DND-41 (cell line): ENCODE measurements at regions not wholly inside any gene's neighbourhood (a gene's known extent, or its start where the extent isn't known, plus 50 kb on each side); places are given as distances from the start of the nearest gene placed in this dataset.

ENCODE experiments used
- ATAC-seq: fragments of 200-7000 bp; cut with Tn5 transposase; 3 replicates; pipeline ENCODE4 v1.9.1; 2021; ENCODE audit warnings: low read depth; ENCODE audit not compliant: insufficient read depth
- DNase-seq: peaks from one replicate; pipeline ENCODE4 v3.0.0-alpha.2; 2020
- H2AFZ ChIP-seq: 2 replicates; pipeline ENCODE4 v1.6.0; 2012; ENCODE audit warnings: low read depth, low read length
- H3K27ac ChIP-seq: 2 replicates; pipeline ENCODE4 v1.5.1; 2012; ENCODE audit warnings: low read length, inconsistent platforms
- H3K27me3 ChIP-seq: fragments of 200-600 bp; sonication (generic); 2 replicates; pipeline ENCODE4 v1.6.0; 2012; ENCODE audit warnings: low read length, mild to moderate bottlenecking, inconsistent platforms; ENCODE audit not compliant: insufficient read depth, poor library complexity
- H3K36me3 ChIP-seq: 2 replicates; pipeline ENCODE4 v1.5.1; 2012; ENCODE audit warnings: low read length, inconsistent platforms; ENCODE audit not compliant: insufficient read depth
- H3K4me1 ChIP-seq: 2 replicates; pipeline ENCODE4 v1.5.1; 2012; ENCODE audit warnings: mild to moderate bottlenecking, low read length; ENCODE audit not compliant: insufficient read depth
- H3K4me2 ChIP-seq: 2 replicates; pipeline ENCODE4 v1.6.0; 2012; ENCODE audit warnings: mild to moderate bottlenecking, moderate library complexity, low read length, inconsistent platforms; ENCODE audit not compliant: insufficient read depth
- H3K4me3 ChIP-seq, 2 experiments: fragments of 200-600 bp in 1 of 2; shearing (Covaris generic) in 1 of 2; 2 replicates each; pipeline ENCODE4 v1.5.1; 2012 to 2016; ENCODE audit warnings: inconsistent platforms in 2 of 2, low read length in 2 of 2, mild to moderate bottlenecking in 2 of 2, low read depth in 1 of 2, moderate library complexity in 1 of 2
- H3K79me2 ChIP-seq: 2 replicates; pipeline ENCODE4 v1.6.0; 2012; ENCODE audit warnings: low read length, inconsistent platforms; ENCODE audit not compliant: insufficient read depth
- H3K9ac ChIP-seq: 2 replicates; pipeline ENCODE4 v1.6.0; 2012; ENCODE audit warnings: low read depth, mild to moderate bottlenecking, inconsistent platforms, low read length, moderate library complexity
- H3K9me3 ChIP-seq: 2 replicates; pipeline ENCODE4 v1.5.1; 2012; ENCODE audit warnings: low read length, moderate library complexity, mild to moderate bottlenecking, inconsistent platforms; ENCODE audit not compliant: insufficient read depth, severe bottlenecking
- H4K20me1 ChIP-seq: 2 replicates; pipeline ENCODE4 v1.6.0; 2012; ENCODE audit warnings: low read length; ENCODE audit not compliant: insufficient read depth
- EZH2 ChIP-seq: IDR thresholded peaks from 3 replicates; pipeline ENCODE4 v1.6.1; 2012; ENCODE audit warnings: borderline replicate concordance, low read depth, mild to moderate bottlenecking, moderate library complexity, low read length, inconsistent platforms; ENCODE audit not compliant: severe bottlenecking
- TF ChIP-seq, protein P1 (sequence below): IDR thresholded peaks from 2 replicates; pipeline ENCODE4 v1.5.1; 2012; ENCODE audit warnings: borderline replicate concordance, low read length, moderate library complexity, mild to moderate bottlenecking; ENCODE audit not compliant: poor library complexity, severe bottlenecking; ENCODE audit errors: extremely low read depth

- no peak overlapping the region for H2AFZ ChIP-seq
- TF ChIP-seq, protein P1, sequence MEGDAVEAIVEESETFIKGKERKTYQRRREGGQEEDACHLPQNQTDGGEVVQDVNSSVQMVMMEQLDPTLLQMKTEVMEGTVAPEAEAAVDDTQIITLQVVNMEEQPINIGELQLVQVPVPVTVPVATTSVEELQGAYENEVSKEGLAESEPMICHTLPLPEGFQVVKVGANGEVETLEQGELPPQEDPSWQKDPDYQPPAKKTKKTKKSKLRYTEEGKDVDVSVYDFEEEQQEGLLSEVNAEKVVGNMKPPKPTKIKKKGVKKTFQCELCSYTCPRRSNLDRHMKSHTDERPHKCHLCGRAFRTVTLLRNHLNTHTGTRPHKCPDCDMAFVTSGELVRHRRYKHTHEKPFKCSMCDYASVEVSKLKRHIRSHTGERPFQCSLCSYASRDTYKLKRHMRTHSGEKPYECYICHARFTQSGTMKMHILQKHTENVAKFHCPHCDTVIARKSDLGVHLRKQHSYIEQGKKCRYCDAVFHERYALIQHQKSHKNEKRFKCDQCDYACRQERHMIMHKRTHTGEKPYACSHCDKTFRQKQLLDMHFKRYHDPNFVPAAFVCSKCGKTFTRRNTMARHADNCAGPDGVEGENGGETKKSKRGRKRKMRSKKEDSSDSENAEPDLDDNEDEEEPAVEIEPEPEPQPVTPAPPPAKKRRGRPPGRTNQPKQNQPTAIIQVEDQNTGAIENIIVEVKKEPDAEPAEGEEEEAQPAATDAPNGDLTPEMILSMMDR = no peak
- TF ChIP-seq EZH2 = no peak
- no peak overlapping the region for H3K9ac ChIP-seq
- H3K79me2 ChIP-seq = no peaks in the 10 kb centered on the region
- no peaks in the 10 kb centered on the region for H3K36me3 ChIP-seq
- no peaks in the 10 kb centered on the region for H3K4me1 ChIP-seq
- no peaks in the 10 kb centered on the region for H4K20me1 ChIP-seq
- H3K9me3 ChIP-seq = no peaks in the 10 kb centered on the region
- ATAC-seq (no peak), DNase-seq (no peak)
- no peak overlapping the region for H3K4me2 ChIP-seq
- H3K27ac ChIP-seq = no peak overlapping the region
- no peak overlapping the region for H3K4me3 ChIP-seq
- H3K27me3 ChIP-seq = peaks cover 7% of the 10 kb centered on the region
Observed at GRCh38 chr10:130403153-130404075, 267.2 kb downstream of the GLRX3 start.

- H3K79me2 ChIP-seq = no peaks in the 10 kb centered on the region
- no peak for TF ChIP-seq EZH2
- TF ChIP-seq, protein P1 = no peak
- no peak overlapping the region for H3K4me2 ChIP-seq
- no peaks in the 10 kb centered on the region for H3K36me3 ChIP-seq
- no peak overlapping the region for H2AFZ ChIP-seq
- H4K20me1 ChIP-seq = no peaks in the 10 kb centered on the region
- no peaks in the 10 kb centered on the region for H3K9me3 ChIP-seq
- no peak overlapping the region for H3K4me3 ChIP-seq
- ATAC-seq (no peak), DNase-seq (no peak)
- peaks cover 7% of the 10 kb centered on the region for H3K27me3 ChIP-seq
- no peak overlapping the region for H3K27ac ChIP-seq
- no peaks in the 10 kb centered on the region for H3K4me1 ChIP-seq
- H3K9ac ChIP-seq = no peak overlapping the region
Observed at GRCh38 chr10:130404476-130405055, 268.4 kb downstream of the GLRX3 start.

DNA sequence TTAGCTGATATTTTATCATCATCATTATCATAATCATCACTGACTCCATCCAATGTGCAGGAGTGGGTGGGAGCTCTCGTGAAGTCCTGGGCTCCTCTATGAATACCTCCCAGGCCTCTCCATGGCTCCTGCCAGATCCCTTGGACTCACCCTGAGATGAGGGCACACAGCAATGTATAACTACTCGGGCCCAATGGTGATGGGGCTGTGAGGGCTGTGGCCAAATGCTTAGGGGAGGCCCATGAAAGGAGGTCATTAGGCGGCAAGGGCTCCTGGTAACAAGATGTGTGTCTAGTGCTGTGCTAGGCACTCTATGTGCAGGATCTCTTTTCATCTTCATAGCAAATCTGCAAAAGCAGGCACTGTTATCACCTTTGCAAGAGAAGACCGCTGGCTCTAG is 270.9 kb downstream of the GLRX3 start:
- Histone ChIP-seq H3K79me2 (no peaks in the 10 kb centered on the region), H3K4me1 (no peaks in the 10 kb centered on the region), H3K4me3 (no peak overlapping the region), H3K9me3 (no peaks in the 10 kb centered on the region), H3K9ac (no peak overlapping the region), H3K27ac (no peak overlapping the region), H3K4me2 (no peak overlapping the region), H3K27me3 (peaks cover 7% of the 10 kb centered on the region), H2AFZ (no peak overlapping the region), H3K36me3 (no peaks in the 10 kb centered on the region), H4K20me1 (no peaks in the 10 kb centered on the region)
- ATAC-seq (no peak), DNase-seq (no peak)
- TF ChIP-seq EZH2 = no peak
- TF ChIP-seq, protein P1 = no peak
